Urothelium cell line (cell line): ENCODE measurements at regions not wholly inside any gene's neighbourhood (a gene's known extent, or its start where the extent isn't known, plus 50 kb on each side); places are given as distances from the start of the nearest gene placed in this dataset.
"Not testable (repeated sequence)": the region's sequence is repeated elsewhere in the genome, so short reads cannot be mapped to it uniquely, and the experiment has no call there.

Experiments
- DNase-seq: peaks from one replicate; pipeline ENCODE4 v3.0.0; 2011; ENCODE audit warnings: low spot score, mixed read lengths
- FAIRE-seq: peaks from 2 replicates; lab custom pipeline; 2011; peaks lifted over from hg19 to GRCh38; lab: Jason Lieb, UNC

DNA sequence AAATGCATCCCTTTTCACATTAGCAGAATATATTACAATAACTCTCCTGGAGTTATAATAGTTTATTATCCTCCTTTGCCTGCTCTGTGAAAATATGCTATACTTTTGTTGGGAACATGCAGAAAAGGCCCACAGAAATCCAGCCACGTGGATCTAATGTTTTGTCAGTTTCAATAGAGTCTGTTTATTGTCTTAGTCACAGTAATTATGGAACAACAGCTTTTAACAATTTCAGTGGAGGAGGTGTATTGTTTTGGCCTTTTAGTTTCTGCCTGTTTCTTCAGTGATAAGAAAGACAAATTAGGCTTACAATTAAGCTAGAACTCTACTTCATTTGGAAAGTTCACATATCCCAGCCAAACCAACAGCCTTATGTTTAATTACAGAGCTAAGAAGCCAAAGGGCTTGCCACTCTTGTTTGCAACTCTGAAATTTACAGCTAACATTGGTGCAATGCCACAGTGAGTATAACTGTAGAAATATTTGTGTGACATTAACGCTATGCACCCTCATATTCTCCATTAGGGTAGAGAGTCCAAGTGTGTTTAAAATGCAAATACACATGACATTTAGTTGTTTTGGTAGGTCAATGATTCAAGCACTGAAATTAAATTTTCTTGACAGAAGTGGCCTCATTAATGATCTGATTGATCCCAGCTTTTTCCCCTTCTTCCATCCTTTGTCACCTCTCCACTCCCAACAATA is 175.8 kb downstream of the USP46 start:
- FAIRE-seq (no peak), DNase-seq (no peak)

DNA sequence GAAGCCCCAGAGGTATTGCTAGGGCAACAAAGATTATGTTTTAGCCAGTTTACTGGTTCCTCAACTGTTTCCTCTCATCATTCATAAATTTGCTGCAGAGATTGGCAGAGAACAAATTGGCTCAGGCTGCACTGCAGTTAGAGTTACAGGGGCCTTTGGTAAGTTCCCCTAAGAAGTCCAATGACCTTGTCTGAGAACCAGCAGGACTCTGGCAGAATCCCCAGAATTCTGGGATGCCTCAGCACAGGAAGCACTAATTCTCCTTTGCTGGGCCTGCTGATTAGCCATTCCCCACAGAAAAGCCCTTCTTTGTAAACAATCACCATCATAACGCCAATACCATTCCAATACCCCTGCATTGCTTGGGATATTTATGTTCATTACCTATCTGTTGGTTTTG is 151.3 kb downstream of the USP46 start:
- FAIRE-seq (no peak), DNase-seq (no peak)

DNA sequence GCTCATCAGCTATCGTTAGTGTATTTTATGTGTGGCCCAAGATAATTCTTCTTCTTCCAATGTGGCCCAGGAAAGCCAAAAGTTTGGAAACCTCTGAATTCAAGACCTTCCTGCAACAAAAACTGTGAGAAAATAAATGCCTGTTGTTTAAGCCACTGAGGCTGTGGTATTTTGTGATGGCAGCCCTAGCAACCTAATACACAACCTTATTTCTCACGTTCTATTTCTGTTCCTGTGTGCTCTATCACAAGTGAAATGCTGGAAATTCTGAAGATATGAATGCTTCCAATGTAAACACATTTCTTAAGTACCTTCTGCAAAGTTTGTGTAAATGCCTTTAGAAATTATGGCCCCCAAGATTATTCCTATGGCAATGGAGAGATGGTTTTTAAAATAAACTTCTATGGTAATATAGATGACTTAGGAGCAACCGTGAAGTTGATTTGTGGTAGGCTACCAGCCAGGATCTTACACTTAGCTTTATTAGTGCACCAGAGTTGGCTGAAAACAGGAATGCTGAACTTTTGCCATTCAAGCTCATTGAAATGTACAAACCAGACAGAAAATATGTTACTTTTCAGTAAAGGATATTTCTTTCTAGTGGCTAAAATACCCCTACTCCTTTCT is 148.0 kb downstream of the USP46 start:
- FAIRE-seq (no peak), DNase-seq (no peak)

DNA sequence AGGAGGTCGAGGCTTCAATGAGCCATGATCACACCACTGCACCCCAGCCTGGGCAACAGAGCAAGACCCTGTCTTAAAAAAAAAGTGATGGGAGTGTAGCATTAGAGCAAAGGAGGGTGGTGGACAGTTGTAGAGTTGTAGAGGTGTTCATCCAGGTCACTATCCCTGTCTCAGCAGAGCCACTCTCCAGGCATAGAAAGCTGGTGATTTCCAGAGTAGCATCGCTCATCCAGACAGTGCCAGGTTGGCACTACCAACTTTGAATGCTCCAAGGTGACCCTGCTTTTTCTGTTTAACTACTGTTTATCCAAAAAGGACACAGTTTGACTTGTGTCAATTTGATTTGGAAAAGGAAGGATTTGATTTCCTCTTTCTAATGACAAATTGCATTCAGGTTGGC is 147.3 kb downstream of the USP46 start:
- FAIRE-seq (no peak), DNase-seq (no peak)

DNA sequence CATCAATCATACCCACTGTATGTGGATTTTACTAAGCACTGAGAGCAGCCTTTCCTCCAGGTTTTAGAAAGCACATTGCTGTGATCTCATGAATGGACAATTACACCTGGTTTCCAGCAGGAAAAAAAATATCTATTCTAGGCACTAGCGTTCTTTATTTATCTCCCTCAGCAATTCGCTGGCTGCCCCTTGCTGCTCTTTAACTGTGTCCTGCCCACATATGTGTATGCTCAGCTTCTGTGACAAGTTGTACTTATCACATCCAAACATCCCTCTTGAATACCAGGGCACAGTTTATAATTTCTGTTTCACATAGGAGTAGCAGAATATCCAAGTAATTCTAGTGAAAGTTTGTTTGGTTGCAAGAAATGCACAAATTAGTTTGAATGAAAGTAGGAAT is 146.8 kb downstream of the USP46 start:
- FAIRE-seq (no peak), DNase-seq (no peak)

DNA sequence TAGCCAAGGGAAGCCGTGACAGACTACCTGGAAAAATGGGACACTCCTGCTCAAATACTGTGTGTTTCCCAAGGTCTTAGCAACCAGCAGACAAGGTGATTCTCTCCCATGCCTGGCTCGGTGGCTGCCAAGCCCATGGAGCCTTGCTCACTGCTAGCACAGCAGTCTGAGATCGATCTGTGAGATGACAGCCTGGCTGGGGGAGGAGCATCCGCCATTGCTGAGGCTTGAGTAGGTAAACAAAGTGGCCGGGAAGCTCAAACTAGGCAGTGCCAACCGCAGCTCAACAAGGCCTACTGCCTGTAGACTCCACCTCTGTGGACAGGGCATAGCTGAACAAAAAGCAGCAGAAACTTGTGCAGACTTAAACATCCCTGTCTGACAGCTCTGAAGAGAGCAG is 137.0 kb downstream of the USP46 start:
- not testable (repeated sequence) for FAIRE-seq, DNase-seq

DNA sequence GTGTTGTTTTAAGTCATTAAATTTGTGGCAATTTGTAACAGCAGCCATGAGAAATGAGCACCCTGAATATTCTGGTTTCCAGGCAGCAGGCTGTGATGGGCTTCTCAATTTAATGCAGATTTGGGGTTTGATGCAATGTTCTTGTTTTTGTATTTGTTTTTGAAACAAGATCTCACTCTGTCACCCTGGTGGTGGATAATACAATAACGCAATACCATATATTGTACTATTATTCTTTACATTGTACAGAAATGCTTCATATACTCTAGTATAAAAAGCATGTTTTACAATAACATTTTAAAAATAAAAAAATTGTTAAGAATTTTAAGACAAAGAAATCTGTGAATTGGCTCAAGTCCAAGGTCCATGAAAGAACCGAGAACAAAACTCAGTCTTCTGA is 129.1 kb downstream of the USP46 start:
- DNase-seq (no peak), FAIRE-seq (no peak)

DNA sequence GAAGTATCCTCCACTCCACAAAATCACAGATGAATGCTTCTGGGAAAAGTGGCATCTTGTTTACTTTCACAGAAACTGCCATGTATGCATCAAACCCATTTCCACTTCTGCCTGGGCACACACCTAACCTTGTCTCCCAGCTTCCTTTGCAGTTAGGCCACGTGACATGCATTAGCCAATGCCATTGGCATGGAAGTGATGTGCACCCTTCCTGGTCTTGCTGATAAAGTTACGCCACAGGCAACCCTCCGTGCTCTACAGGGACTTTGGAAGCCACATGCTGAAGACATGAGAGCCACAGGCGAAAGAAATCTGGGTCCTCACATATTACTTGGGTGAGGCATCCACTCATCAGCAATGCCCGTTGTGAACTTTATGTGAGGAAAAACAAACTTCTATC is 123.3 kb downstream of the USP46 start:
- no peak for DNase-seq
- FAIRE-seq = peak; percentile 40
